K562 (cell line): ENCODE measurements at regions not wholly inside any gene's neighbourhood (a gene's known extent, or its start where the extent isn't known, plus 50 kb on each side); places are given as distances from the start of the nearest gene placed in this dataset.

Experiments
- CTCF ChIP-seq, 3 experiments: IDR thresholded peaks in 2 of 3; conservative IDR thresholded peaks in 1 of 3; 2 replicates each; pipeline ENCODE4 v1.5.1; 2011 to 2012; ENCODE audit warnings: low read length in 3 of 3, mild to moderate bottlenecking in 3 of 3, control low read depth in 2 of 3, improper control_type of control experiment in 1 of 3, inconsistent platforms in 1 of 3, low read depth in 1 of 3, mixed read lengths in 1 of 3, moderate library complexity in 1 of 3; ENCODE audit not compliant: insufficient read depth in 2 of 3
- ELF1 ChIP-seq: fragments of 200-800 bp; sonication (Bioruptor generic); IDR thresholded peaks from 2 replicates; pipeline ENCODE4 v1.6.1; 2016; ENCODE audit warnings: missing genetic modification characterization, missing compliant biosample characterization
- NKRF ChIP-seq: fragments of 450-650 bp; IDR thresholded peaks from 2 replicates; pipeline ENCODE4 v1.6.1; 2016; ENCODE audit warnings: borderline replicate concordance
- SAP30 ChIP-seq: fragments of 200-600 bp; sonication (generic); IDR thresholded peaks from 2 replicates; pipeline ENCODE4 v1.6.1; 2012; ENCODE audit warnings: borderline replicate concordance, low read depth, mild to moderate bottlenecking, moderate library complexity, low read length, control low read depth, inconsistent platforms; ENCODE audit not compliant: insufficient read depth, poor library complexity, severe bottlenecking
- TCF7L2 ChIP-seq: fragments of 150-350 bp; IDR thresholded peaks from 2 replicates; pipeline ENCODE4 v1.6.1; 2016; ENCODE audit warnings: low read depth, mild to moderate bottlenecking, low read length, moderate library complexity
- TF ChIP-seq, protein P1 (sequence below): sonication (generic); formaldehyde crosslinking; IDR thresholded peaks from 2 replicates; pipeline ENCODE4 v1.8.0; 2022; ENCODE audit warnings: mild to moderate bottlenecking, missing genetic modification reagents

GRCh38 chr7:106795877-106796231 is 69.2 kb upstream of the PIK3CG start:
- TF ChIP-seq CTCF (IDR thresholded peaks at IDR 0.05 in 2 of 3, conservative IDR thresholded peaks at IDR 0.05 in 1 of 3; ENCODE audit: insufficient read depth in 2 of 3, low read depth in 1 of 3, low read length in 3 of 3) (no peak), ELF1 (tag) (no peak), TCF7L2 (no peak), NKRF (no peak), SAP30 (no peak)
- TF ChIP-seq, protein P1, sequence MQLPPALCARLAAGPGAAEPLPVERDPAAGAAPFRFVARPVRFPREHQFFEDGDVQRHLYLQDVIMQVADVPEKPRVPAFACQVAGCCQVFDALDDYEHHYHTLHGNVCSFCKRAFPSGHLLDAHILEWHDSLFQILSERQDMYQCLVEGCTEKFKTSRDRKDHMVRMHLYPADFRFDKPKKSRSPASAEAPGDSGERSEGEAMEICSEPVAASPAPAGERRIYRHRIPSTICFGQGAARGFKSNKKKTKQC (CRISPR knock-in tag): no peak
